Adrenal gland (tissue), 9 donors: ENCODE measurements at regions not wholly inside any gene's neighbourhood (a gene's known extent, or its start where the extent isn't known, plus 50 kb on each side); places are given as distances from the start of the nearest gene placed in this dataset.

Experiments
- DNase-seq, 7 donors: peaks; one replicate each; pipeline ENCODE4 v3.0.0-alpha.2; 2019 to 2020
- H3K27ac ChIP-seq, 5 donors: fragments of 200-600 bp; sonication (generic) in 4 of 5; 1 replicate in 3 of 5; 2 replicates in 2 of 5; pipeline versions ENCODE4 v1.5.1 to v1.8.0; 2016 to 2020; ENCODE audit warnings: mild to moderate bottlenecking in 1 of 5
- H3K27me3 ChIP-seq: fragments of 200-600 bp; 2 replicates; pipeline ENCODE4 v1.8.0; 2021
- H3K36me3 ChIP-seq, 2 donors: fragments of 200-600 bp; replicated peaks in 1 of 2; 1 replicate in 1 of 2; 2 replicates in 1 of 2; pipeline versions ENCODE4 v1.5.1 to v1.8.0; 2018 to 2022
- H3K4me1 ChIP-seq, 2 donors: fragments of 200-600 bp; replicated peaks in 1 of 2; 1 replicate in 1 of 2; 2 replicates in 1 of 2; pipeline versions ENCODE4 v1.5.1 to v1.8.0; 2018 to 2021
- H3K4me3 ChIP-seq, 4 donors: fragments of 200-600 bp; sonication (generic) in 3 of 4; one replicate each; pipeline ENCODE4 v1.5.1; 2016 to 2018
- H3K9me3 ChIP-seq, 3 donors: fragments of 200-600 bp; sonication (generic) in 1 of 3; replicated peaks in 1 of 3; 1 replicate in 2 of 3; 2 replicates in 1 of 3; pipeline versions ENCODE4 v1.5.1 to v1.8.0; 2016 to 2021
- CTCF ChIP-seq, 6 experiments: fragments of 450-650 bp in 4 of 6; fragments of 200-600 bp in 2 of 6; sonication (generic) in 1 of 6; IDR thresholded peaks; 1 replicate in 5 of 6; 2 replicates in 1 of 6; pipeline versions ENCODE4 v1.5.1 to v1.8.0; 2016 to 2021; ENCODE audit warnings: antibody characterized with exemption in 6 of 6, mild to moderate bottlenecking in 2 of 6, moderate library complexity in 1 of 6
- POLR2A ChIP-seq, 2 donors: fragments of 450-650 bp; IDR thresholded peaks; one replicate each; pipeline ENCODE4 v1.6.1; 2017; ENCODE audit warnings: antibody characterized with exemption in 2 of 2, mild to moderate bottlenecking in 2 of 2, moderate library complexity in 1 of 2
- WGBS, 4 donors: extraction: QIAGEN DNeasy Blood & Tissue Kit in 2 of 4; methylation state at CpG; one replicate each; pipeline versions ENCODE4 v1.1.5 to v1.1.7; 2013 to 2017; 5-methylcytosine and 5-hydroxymethylcytosine counted together
- intact Hi-C, 2 donors: fragments of 100-400 bp; cut with DNase I; formaldehyde crosslinking; loops; one replicate each; pipeline versions ENCODE4 v1.14.1 to v1.15.0; 2022 to 2023
- donor health status: healthy with polysubstance abuse.
- donor health status: Bipolar disorder and iron deficiency.
- donor health status: DM: yes; HTN: yes; CAD: no.
- donor health status: DM: no; HTN: no; CAD: no.
- donor health status: DM: no; HTN: no; CAD: no.

- Histone ChIP-seq H3K9me3 (no peaks in the 10 kb centered on the region), H3K4me3 (no peak overlapping the region), H3K27ac (no peak overlapping the region), H3K27me3 (no peaks in the 10 kb centered on the region), H3K4me1 (no peaks in the 10 kb centered on the region), H3K36me3 (no peaks in the 10 kb centered on the region)
- WGBS, 4 donors, result 94 to 96% (median 94%) methylated on average over 16 of the region's 16 CpGs
- TF ChIP-seq CTCF (IDR thresholded peaks at IDR 0.05) (no peak), POLR2A (IDR thresholded peaks at IDR 0.05) (no peak)
- DNase-seq, result no peak
- intact Hi-C loops, result no loop called here
Observed at GRCh38 chr7:72476608-72477305, 64.6 kb upstream of the CALN1 start.

- no peak overlapping the region for H3K27ac ChIP-seq
- H3K27me3 ChIP-seq, result no peaks in the 10 kb centered on the region
- no peak for TF ChIP-seq POLR2A (IDR thresholded peaks at IDR 0.05)
- H3K36me3 ChIP-seq, result no peaks in the 10 kb centered on the region
- peak in 4 of 7 donors; percentile 12 to 22 (median 21) for DNase-seq
- intact Hi-C loops, result no loop called here
- 37 to 49% (median 46%) methylated on average over 1 to 9 of the region's 9 CpGs for WGBS, 4 donors
- no peaks in the 10 kb centered on the region for H3K4me1 ChIP-seq
- H3K9me3 ChIP-seq, result no peaks in the 10 kb centered on the region
- H3K4me3 ChIP-seq, result no peak overlapping the region
Observed at GRCh38 chr7:72467237-72467636, 55.1 kb upstream of the CALN1 start.

GRCh38 chr7:72466797-72467196 is 54.7 kb upstream of the CALN1 start:
- H3K36me3 ChIP-seq, result no peaks in the 10 kb centered on the region
- H3K4me3 ChIP-seq, result no peak overlapping the region
- no peak overlapping the region for H3K27ac ChIP-seq
- TF ChIP-seq POLR2A (IDR thresholded peaks at IDR 0.05) (no peak), CTCF (IDR thresholded peaks at IDR 0.05) (no peak)
- H3K9me3 ChIP-seq, result no peaks in the 10 kb centered on the region
- intact Hi-C loops, result no loop called here
- 64 to 83% (median 70%) methylated on average over 1 to 2 of the region's 2 CpGs for WGBS, 4 donors
- no peak for DNase-seq
- no peaks in the 10 kb centered on the region for H3K27me3 ChIP-seq
- no peaks in the 10 kb centered on the region for H3K4me1 ChIP-seq

- DNase-seq, result peak in 1 of 7 donors; percentile 14
- WGBS, 4 donors, result 32 to 56% (median 39%) methylated on average over 5 of the region's 5 CpGs
- Histone ChIP-seq H3K36me3 (no peaks in the 10 kb centered on the region), H3K4me3 (peak overlapping the region in 1 of 4 donors; percentile 26), H3K27me3 (no peaks in the 10 kb centered on the region), H3K9me3 (no peaks in the 10 kb centered on the region), H3K27ac (peak overlapping the region in 2 of 5 donors; percentile 7 to 16), H3K4me1 (no peaks in the 10 kb centered on the region)
- intact Hi-C loops, result no loop called here
- TF ChIP-seq CTCF (IDR thresholded peaks at IDR 0.05) (no peak), POLR2A (IDR thresholded peaks at IDR 0.05) (no peak)
Observed at GRCh38 chr7:72465521-72465920, 53.4 kb upstream of the CALN1 start.

- intact Hi-C loops, result no loop called here
- Histone ChIP-seq H3K4me3 (no peak overlapping the region), H3K27ac (no peak overlapping the region), H3K36me3 (no peaks in the 10 kb centered on the region), H3K4me1 (no peaks in the 10 kb centered on the region), H3K9me3 (no peaks in the 10 kb centered on the region), H3K27me3 (no peaks in the 10 kb centered on the region)
- WGBS, 4 donors, result 69 to 83% (median 81%) methylated on average over 6 to 7 of the region's 7 CpGs
- TF ChIP-seq POLR2A (IDR thresholded peaks at IDR 0.05), result no peak
- no peak for TF ChIP-seq CTCF (IDR thresholded peaks at IDR 0.05)
- DNase-seq, result peak in 1 of 7 donors; percentile 35
Observed at GRCh38 chr7:72462311-72462710, 50.2 kb upstream of the CALN1 start.
